ENCODE measurements at regions not wholly inside any gene's neighbourhood (a gene's known extent, or its start where the extent isn't known, plus 50 kb on each side); places are given as distances from the start of the nearest gene placed in this dataset.

GRCh38 chr5:173739741-173740140, 123.3 kb upstream of the BOD1 start:
- Histone ChIP-seq H3K4me1 (no peaks in the 10 kb centered on the region), H3K4me3 (no peak overlapping the region), H3K27ac (no peak overlapping the region), H3K36me3 (no peaks in the 10 kb centered on the region), H3K27me3 (peaks cover 0 to 9% of the 10 kb centered on the region in 2 donors), H3K9me3 (no peaks in the 10 kb centered on the region)
- no peak for DNase-seq
- no peak for TF ChIP-seq CTCF (IDR thresholded peaks at IDR 0.05)
- intact Hi-C loops (cut with DNase I; ENCODE audit: low total_unique reads) = no loop called here

GRCh38 chr5:173740400-173740799, 124.0 kb upstream of the BOD1 start:
- DNase-seq = no peak
- peaks cover 0 to 9% of the 10 kb centered on the region in 2 donors for H3K27me3 ChIP-seq
- no peaks in the 10 kb centered on the region for H3K9me3 ChIP-seq
- intact Hi-C loops (cut with DNase I; ENCODE audit: low total_unique reads) = no loop called here
- H3K27ac ChIP-seq = no peak overlapping the region
- H3K36me3 ChIP-seq = no peaks in the 10 kb centered on the region
- no peak for TF ChIP-seq CTCF (IDR thresholded peaks at IDR 0.05)
- no peaks in the 10 kb centered on the region for H3K4me1 ChIP-seq
- H3K4me3 ChIP-seq = no peak overlapping the region

GRCh38 chr5:173741087-173741486, 124.6 kb upstream of the BOD1 start:
- no peak for TF ChIP-seq CTCF (IDR thresholded peaks at IDR 0.05)
- H3K27ac ChIP-seq = no peak overlapping the region
- intact Hi-C loops (cut with DNase I; ENCODE audit: low total_unique reads) = no loop called here

GRCh38 chr5:173741729-173742431, 125.4 kb upstream of the BOD1 start:
- Histone ChIP-seq H3K9me3 (no peaks in the 10 kb centered on the region), H3K36me3 (no peaks in the 10 kb centered on the region), H3K4me1 (no peaks in the 10 kb centered on the region), H3K27me3 (peaks cover 0 to 5% of the 10 kb centered on the region in 2 donors), H3K4me3 (no peak overlapping the region), H3K27ac (no peak overlapping the region)
- intact Hi-C loops (cut with DNase I; ENCODE audit: low total_unique reads) = no loop called here
- no peak for TF ChIP-seq CTCF (IDR thresholded peaks at IDR 0.05)
- no peak for DNase-seq

More at GRCh38 chr5:173741087-173741486, 124.6 kb upstream of the BOD1 start:
- Histone ChIP-seq H3K27me3 (peaks cover 0 to 9% of the 10 kb centered on the region in 2 donors), H3K9me3 (no peaks in the 10 kb centered on the region), H3K4me3 (no peak overlapping the region), H3K4me1 (no peaks in the 10 kb centered on the region), H3K36me3 (no peaks in the 10 kb centered on the region)
- no peak for DNase-seq

GRCh38 chr5:173742432-173742816, 126.0 kb upstream of the BOD1 start:
- no peak overlapping the region for H3K4me3 ChIP-seq
- H3K27me3 ChIP-seq = peaks cover 0 to 5% of the 10 kb centered on the region in 2 donors
- no peaks in the 10 kb centered on the region for H3K36me3 ChIP-seq
- no peak overlapping the region for H3K27ac ChIP-seq
- intact Hi-C loops (cut with DNase I; ENCODE audit: low total_unique reads) = no loop called here
- H3K9me3 ChIP-seq = no peaks in the 10 kb centered on the region
- no peak for TF ChIP-seq CTCF (IDR thresholded peaks at IDR 0.05)
- H3K4me1 ChIP-seq = no peaks in the 10 kb centered on the region
- DNase-seq = no peak

Measured in tibial artery (tissue), 4 donors.